SK-N-MC (cell line): ENCODE measurements at regions not wholly inside any gene's neighbourhood (a gene's known extent, or its start where the extent isn't known, plus 50 kb on each side); places are given as distances from the start of the nearest gene placed in this dataset.

Source experiments
- DNase-seq: peaks from one replicate; pipeline ENCODE4 v3.0.0-alpha.2; 2011; ENCODE audit warnings: low read depth, low spot score
- H3K27ac ChIP-seq: fragments of 200-600 bp; sonication (generic); 2 replicates; pipeline ENCODE4 v1.5.1; 2016; ENCODE audit warnings: mixed run types
- H3K36me3 ChIP-seq: fragments of 200-600 bp; sonication (generic); 2 replicates; pipeline ENCODE4 v1.6.1; 2017; ENCODE audit warnings: antibody characterized with exemption, low read length, mixed read lengths; ENCODE audit not compliant: insufficient read depth
- H3K4me3 ChIP-seq: fragments of 200-600 bp; sonication (generic); 2 replicates; pipeline ENCODE4 v1.5.1; 2016
- H3K9ac ChIP-seq: fragments of 200-600 bp; sonication (generic); 2 replicates; pipeline ENCODE4 v1.8.0; 2017; ENCODE audit warnings: mixed run types, mixed read lengths; ENCODE audit not compliant: insufficient read length
- H3K9me3 ChIP-seq: fragments of 200-600 bp; sonication (generic); 2 replicates; pipeline ENCODE4 v1.6.1; 2017; ENCODE audit warnings: low read depth, mild to moderate bottlenecking, antibody characterized with exemption, low read length, moderate library complexity, mixed read lengths
- EZH2 ChIP-seq: fragments of 200-600 bp; sonication (generic); IDR thresholded peaks from one replicate; pipeline ENCODE4 v1.6.1; 2017; ENCODE audit warnings: antibody characterized with exemption
- FOXP2 ChIP-seq: optimal IDR thresholded peaks from 2 replicates; pipeline ENCODE3; 2011; ENCODE audit warnings: mild to moderate bottlenecking, moderate library complexity; ENCODE audit not compliant: insufficient read depth; ENCODE audit errors: extremely low read length, control extremely low read depth
- POLR2AphosphoS5 ChIP-seq: IDR thresholded peaks from 2 replicates; pipeline ENCODE4 v1.6.1; 2012; ENCODE audit warnings: mild to moderate bottlenecking, low read depth, low read length, borderline replicate concordance

- DNase-seq, result no peak
- H3K9ac ChIP-seq, result no peak overlapping the region
- TF ChIP-seq EZH2, result no peak
- TF ChIP-seq POLR2AphosphoS5, result no peak
- no peak for TF ChIP-seq FOXP2
- H3K27ac ChIP-seq, result peak overlapping the region; percentile 74; the same call in 1 of the 2 replicates
- H3K4me3 ChIP-seq, result no peak overlapping the region
- H3K36me3 ChIP-seq, result no peaks in the 10 kb centered on the region
- no peaks in the 10 kb centered on the region for H3K9me3 ChIP-seq
Observed at GRCh38 chr3:31370380-31370666, 162.4 kb upstream of the STT3B start.

DNA sequence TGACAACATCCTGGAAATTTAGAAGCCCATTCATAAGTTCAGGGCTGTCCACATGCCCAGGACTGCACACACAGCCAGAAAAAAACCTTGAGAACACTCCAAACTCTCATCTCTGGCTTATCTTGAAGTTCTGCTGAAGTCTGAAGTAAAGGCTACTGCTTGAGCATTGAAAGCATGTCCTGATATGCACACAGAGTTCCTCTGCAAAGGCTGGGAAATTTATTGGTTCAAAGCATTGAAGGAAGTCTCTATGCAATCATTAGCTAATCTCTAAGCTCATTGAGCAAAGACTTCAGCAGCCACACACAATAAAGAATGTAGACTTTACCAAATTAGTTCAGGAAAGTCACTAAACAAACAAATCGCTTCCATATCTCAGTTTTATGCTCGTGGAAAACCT, 162.0 kb upstream of the STT3B start:
- H3K27ac ChIP-seq, result no peak overlapping the region
- no peak overlapping the region for H3K4me3 ChIP-seq
- DNase-seq, result no peak
- no peak for TF ChIP-seq FOXP2
- no peak for TF ChIP-seq POLR2AphosphoS5
- no peak for TF ChIP-seq EZH2
- no peak overlapping the region for H3K9ac ChIP-seq
- H3K36me3 ChIP-seq, result no peaks in the 10 kb centered on the region
- no peaks in the 10 kb centered on the region for H3K9me3 ChIP-seq

- no peak overlapping the region for H3K9ac ChIP-seq
- no peak for DNase-seq
- no peaks in the 10 kb centered on the region for H3K9me3 ChIP-seq
- no peak overlapping the region for H3K4me3 ChIP-seq
- no peak overlapping the region for H3K27ac ChIP-seq
- TF ChIP-seq EZH2, result no peak
- no peak for TF ChIP-seq POLR2AphosphoS5
- no peak for TF ChIP-seq FOXP2
- H3K36me3 ChIP-seq, result no peaks in the 10 kb centered on the region
Observed at GRCh38 chr3:31371484-31372177, 161.1 kb upstream of the STT3B start.

DNA sequence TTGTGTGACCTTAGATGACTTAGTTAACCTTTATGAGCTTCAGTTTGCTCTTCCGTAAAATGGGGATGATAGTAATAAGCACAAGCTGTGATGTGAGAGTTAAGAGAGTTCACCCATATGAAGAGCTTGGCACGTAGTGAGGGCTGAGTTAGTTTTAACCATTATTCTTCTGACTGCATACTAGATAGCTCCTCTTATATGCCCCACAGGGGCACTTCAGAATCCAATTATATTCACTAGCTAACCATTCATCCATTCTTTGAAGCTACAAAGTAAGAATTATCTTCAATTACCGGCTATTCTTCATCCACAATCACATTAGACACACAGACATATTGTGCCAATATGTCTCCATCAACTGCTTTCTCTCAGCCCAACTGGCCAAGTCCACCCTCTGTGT, 159.0 kb upstream of the STT3B start:
- H3K27ac ChIP-seq, result no peak overlapping the region
- no peak overlapping the region for H3K9ac ChIP-seq
- no peak overlapping the region for H3K4me3 ChIP-seq
- no peak for DNase-seq
- no peaks in the 10 kb centered on the region for H3K9me3 ChIP-seq
- TF ChIP-seq POLR2AphosphoS5 (no peak), FOXP2 (no peak), EZH2 (no peak)
- no peaks in the 10 kb centered on the region for H3K36me3 ChIP-seq

- TF ChIP-seq EZH2 (no peak), POLR2AphosphoS5 (no peak), FOXP2 (no peak)
- DNase-seq, result no peak
- Histone ChIP-seq H3K4me3 (no peak overlapping the region), H3K9ac (no peak overlapping the region), H3K36me3 (no peaks in the 10 kb centered on the region), H3K27ac (no peak overlapping the region), H3K9me3 (no peaks in the 10 kb centered on the region)
Observed at GRCh38 chr3:31377045-31377642, 155.6 kb upstream of the STT3B start.

DNA sequence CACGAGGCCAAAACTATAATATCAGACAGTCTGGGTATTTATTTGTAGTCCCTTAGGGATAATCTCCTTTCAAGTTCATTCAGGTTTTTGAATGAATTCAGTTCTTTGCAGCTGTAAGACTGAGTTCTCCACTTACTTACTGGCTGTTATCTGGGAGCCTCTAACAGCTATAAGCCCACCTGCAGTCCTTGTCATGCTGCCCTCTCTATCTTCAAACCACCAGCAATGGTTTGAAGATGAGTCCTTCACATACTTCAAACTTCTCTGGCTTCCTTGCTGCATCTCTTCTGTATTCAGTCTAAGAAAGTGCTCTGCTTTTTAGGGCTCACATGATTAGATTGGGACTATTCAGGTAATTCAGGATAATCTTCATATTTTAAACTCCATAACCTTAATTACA, 154.5 kb upstream of the STT3B start:
- no peak overlapping the region for H3K9ac ChIP-seq
- no peaks in the 10 kb centered on the region for H3K9me3 ChIP-seq
- DNase-seq, result no peak
- H3K36me3 ChIP-seq, result no peaks in the 10 kb centered on the region
- no peak for TF ChIP-seq FOXP2
- no peak for TF ChIP-seq POLR2AphosphoS5
- TF ChIP-seq EZH2, result no peak
- no peak overlapping the region for H3K4me3 ChIP-seq
- H3K27ac ChIP-seq, result no peak overlapping the region

- no peaks in the 10 kb centered on the region for H3K9me3 ChIP-seq
- no peak overlapping the region for H3K4me3 ChIP-seq
- H3K9ac ChIP-seq, result no peak overlapping the region
- no peak overlapping the region for H3K27ac ChIP-seq
- DNase-seq, result no peak
- TF ChIP-seq FOXP2, result no peak
- no peak for TF ChIP-seq EZH2
- no peak for TF ChIP-seq POLR2AphosphoS5
- no peaks in the 10 kb centered on the region for H3K36me3 ChIP-seq
Observed at GRCh38 chr3:31379598-31379997, 153.1 kb upstream of the STT3B start.

DNA sequence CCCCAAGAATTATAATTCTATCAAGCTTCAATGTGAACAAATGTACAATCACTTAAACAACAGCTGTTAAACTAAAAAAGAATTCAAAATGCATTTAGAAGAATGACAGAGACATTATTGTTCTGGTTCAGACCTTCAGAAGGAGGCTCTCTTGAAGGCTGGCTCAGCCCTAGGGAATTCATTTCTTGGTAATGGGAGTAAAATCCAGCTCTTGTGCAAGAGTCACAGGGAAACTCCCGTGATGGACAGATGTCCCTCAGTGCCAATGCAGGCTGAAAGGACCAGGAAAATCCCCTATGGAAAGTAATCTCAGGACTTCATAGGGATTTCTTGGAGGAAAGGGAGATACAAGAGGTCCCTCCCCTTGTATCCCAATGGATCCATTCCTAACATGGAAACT, 149.9 kb upstream of the STT3B start:
- DNase-seq, result no peak
- no peaks in the 10 kb centered on the region for H3K36me3 ChIP-seq
- TF ChIP-seq POLR2AphosphoS5 (no peak), EZH2 (no peak), FOXP2 (no peak)
- H3K27ac ChIP-seq, result no peak overlapping the region
- H3K9me3 ChIP-seq, result no peaks in the 10 kb centered on the region
- no peak overlapping the region for H3K9ac ChIP-seq
- no peak overlapping the region for H3K4me3 ChIP-seq

GRCh38 chr3:31384117-31384516, 148.6 kb upstream of the STT3B start:
- H3K27ac ChIP-seq, result no peak overlapping the region
- DNase-seq, result no peak
- no peak overlapping the region for H3K4me3 ChIP-seq
- no peak for TF ChIP-seq POLR2AphosphoS5
- TF ChIP-seq FOXP2, result no peak
- TF ChIP-seq EZH2, result no peak
- no peaks in the 10 kb centered on the region for H3K9me3 ChIP-seq
- H3K9ac ChIP-seq, result no peak overlapping the region
- H3K36me3 ChIP-seq, result no peaks in the 10 kb centered on the region
